Loucy (cell line): ENCODE measurements at regions not wholly inside any gene's neighbourhood (a gene's known extent, or its start where the extent isn't known, plus 50 kb on each side); places are given as distances from the start of the nearest gene placed in this dataset.

Experiments used
- H2AFZ ChIP-seq: fragments of 200-600 bp; sonication (generic); 2 replicates; pipeline ENCODE4 v1.6.0; 2016; ENCODE audit warnings: antibody characterized with exemption, mild to moderate bottlenecking, low read length, moderate library complexity
- H3F3A ChIP-seq: fragments of 200-600 bp; 2 replicates; pipeline ENCODE4 v1.6.0; 2016; ENCODE audit warnings: antibody characterized with exemption, low read depth, mild to moderate bottlenecking
- H3K27me3 ChIP-seq: fragments of 200-600 bp; sonication (generic); 2 replicates; pipeline ENCODE4 v1.6.1; 2014; ENCODE audit warnings: low read length, mild to moderate bottlenecking; ENCODE audit not compliant: insufficient read depth, poor library complexity, severe bottlenecking
- H3K36me3 ChIP-seq: fragments of 200-600 bp; sonication (generic); 2 replicates; pipeline ENCODE4 v1.6.1; 2016; ENCODE audit warnings: low read length; ENCODE audit not compliant: insufficient read depth
- H3K4me1 ChIP-seq: fragments of 200-600 bp; sonication (generic); 2 replicates; pipeline ENCODE4 v1.5.1; 2014; ENCODE audit warnings: low read length, mild to moderate bottlenecking; ENCODE audit not compliant: insufficient read depth, poor library complexity, severe bottlenecking
- H3K4me2 ChIP-seq: fragments of 200-600 bp; sonication (generic); 2 replicates; pipeline ENCODE4 v1.6.0; 2014; ENCODE audit warnings: antibody characterized with exemption, low read length, low read depth, mild to moderate bottlenecking; ENCODE audit not compliant: poor library complexity, severe bottlenecking
- H3K4me3 ChIP-seq: fragments of 200-600 bp; sonication (generic); 2 replicates; pipeline ENCODE4 v1.5.1; 2014; ENCODE audit warnings: low read length, mild to moderate bottlenecking, mixed read lengths; ENCODE audit not compliant: poor library complexity, severe bottlenecking
- H3K79me2 ChIP-seq: fragments of 200-600 bp; sonication (generic); 2 replicates; pipeline ENCODE4 v1.6.1; 2014; ENCODE audit warnings: low read length; ENCODE audit not compliant: insufficient read depth
- H3K9ac ChIP-seq: fragments of 200-600 bp; sonication (generic); 2 replicates; pipeline ENCODE4 v1.6.0; 2014; ENCODE audit warnings: mild to moderate bottlenecking, low read depth, low read length, moderate library complexity; ENCODE audit not compliant: poor library complexity, severe bottlenecking
- H3K9me2 ChIP-seq: fragments of 200-600 bp; sonication (generic); replicated peaks from 2 replicates; pipeline ENCODE4 v1.6.1; 2016; ENCODE audit warnings: low read depth, low read length, mixed read lengths
- H3K9me3 ChIP-seq: fragments of 200-600 bp; sonication (generic); 2 replicates; pipeline ENCODE4 v1.6.1; 2014; ENCODE audit warnings: mild to moderate bottlenecking, antibody characterized with exemption, low read length, low read depth; ENCODE audit not compliant: insufficient read depth
- H4K20me1 ChIP-seq: fragments of 200-600 bp; sonication (generic); 2 replicates; pipeline ENCODE4 v1.6.0; 2014; ENCODE audit warnings: antibody characterized with exemption, low read length, mild to moderate bottlenecking; ENCODE audit not compliant: insufficient read depth, poor library complexity, severe bottlenecking
- EZH2phosphoT487 ChIP-seq: fragments of 200-600 bp; IDR thresholded peaks from 2 replicates; pipeline ENCODE4 v1.6.1; 2018; ENCODE audit warnings: antibody characterized with exemption, mild to moderate bottlenecking, moderate library complexity, borderline replicate concordance
- TF ChIP-seq, protein P1 (sequence below): fragments of 200-600 bp; sonication (generic); conservative IDR thresholded peaks from 2 replicates; pipeline ENCODE4 v1.5.1; 2014; ENCODE audit warnings: mild to moderate bottlenecking, antibody characterized with exemption, low read length

DNA sequence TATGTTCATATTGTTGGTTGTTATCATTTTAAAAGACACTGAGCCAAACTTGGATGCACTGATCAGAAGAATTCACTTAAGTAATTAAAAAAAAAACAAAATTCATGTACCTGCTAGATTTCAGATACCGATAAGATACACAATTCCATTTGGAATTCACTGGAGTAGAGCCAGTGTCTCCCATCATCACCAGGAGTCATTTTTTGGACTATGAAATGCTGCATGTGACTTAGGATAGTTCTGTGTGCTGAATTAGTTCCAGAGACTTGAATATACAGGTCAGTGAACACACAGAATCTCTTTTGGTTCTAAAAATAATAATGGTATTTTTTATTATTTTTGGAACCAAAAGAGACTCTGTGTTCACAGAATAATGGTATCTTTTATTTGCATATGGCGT is 482.6 kb upstream of the PIK3R1 start:
- Histone ChIP-seq H3K9ac (no peak overlapping the region), H3K4me1 (peaks cover 37% of the 10 kb centered on the region), H2AFZ (peak overlapping the region; percentile 1; the same call in 1 of the 2 replicates), H3K79me2 (no peaks in the 10 kb centered on the region), H3K36me3 (no peaks in the 10 kb centered on the region), H3K9me3 (0 out of 2 replicates have a peak, but pooled peaks cover 3% of the 10 kb centered on the region), H3K9me2 (no peaks in the 10 kb centered on the region), H3K4me2 (no peak overlapping the region), H3K27me3 (no peaks in the 10 kb centered on the region), H3K4me3 (no peak overlapping the region), H3F3A (no peaks in the 10 kb centered on the region), H4K20me1 (no peaks in the 10 kb centered on the region)
- TF ChIP-seq, protein P1, sequence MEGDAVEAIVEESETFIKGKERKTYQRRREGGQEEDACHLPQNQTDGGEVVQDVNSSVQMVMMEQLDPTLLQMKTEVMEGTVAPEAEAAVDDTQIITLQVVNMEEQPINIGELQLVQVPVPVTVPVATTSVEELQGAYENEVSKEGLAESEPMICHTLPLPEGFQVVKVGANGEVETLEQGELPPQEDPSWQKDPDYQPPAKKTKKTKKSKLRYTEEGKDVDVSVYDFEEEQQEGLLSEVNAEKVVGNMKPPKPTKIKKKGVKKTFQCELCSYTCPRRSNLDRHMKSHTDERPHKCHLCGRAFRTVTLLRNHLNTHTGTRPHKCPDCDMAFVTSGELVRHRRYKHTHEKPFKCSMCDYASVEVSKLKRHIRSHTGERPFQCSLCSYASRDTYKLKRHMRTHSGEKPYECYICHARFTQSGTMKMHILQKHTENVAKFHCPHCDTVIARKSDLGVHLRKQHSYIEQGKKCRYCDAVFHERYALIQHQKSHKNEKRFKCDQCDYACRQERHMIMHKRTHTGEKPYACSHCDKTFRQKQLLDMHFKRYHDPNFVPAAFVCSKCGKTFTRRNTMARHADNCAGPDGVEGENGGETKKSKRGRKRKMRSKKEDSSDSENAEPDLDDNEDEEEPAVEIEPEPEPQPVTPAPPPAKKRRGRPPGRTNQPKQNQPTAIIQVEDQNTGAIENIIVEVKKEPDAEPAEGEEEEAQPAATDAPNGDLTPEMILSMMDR = no peak
- no peak for TF ChIP-seq EZH2phosphoT487

DNA sequence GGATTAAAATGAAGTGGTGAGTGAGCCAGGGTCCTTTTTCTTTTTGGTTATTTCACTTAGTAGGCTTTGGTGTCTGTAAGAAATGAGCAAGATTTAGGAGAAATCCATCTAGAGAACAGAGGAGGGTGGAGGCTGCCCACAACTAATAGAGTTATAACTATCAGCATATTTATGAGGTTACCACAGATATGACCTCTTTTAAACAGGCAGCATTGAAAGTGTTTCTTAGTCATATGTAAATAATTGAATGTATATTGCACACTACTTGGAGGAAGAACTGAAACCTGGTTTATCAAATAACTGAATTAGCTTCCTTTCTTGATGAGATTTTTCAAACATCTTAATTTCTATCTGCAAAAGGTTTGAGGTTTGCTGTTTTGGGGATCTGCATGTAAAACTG is 483.1 kb upstream of the PIK3R1 start:
- no peak for TF ChIP-seq EZH2phosphoT487
- TF ChIP-seq, protein P1 = no peak
- peaks cover 37% of the 10 kb centered on the region for H3K4me1 ChIP-seq
- 0 out of 2 replicates have a peak, but pooled peaks cover 3% of the 10 kb centered on the region for H3K9me3 ChIP-seq
- peak overlapping the region; percentile 1; the same call in 1 of the 2 replicates for H2AFZ ChIP-seq
- H3K79me2 ChIP-seq = no peaks in the 10 kb centered on the region
- no peaks in the 10 kb centered on the region for H3K9me2 ChIP-seq
- H3K4me3 ChIP-seq = no peak overlapping the region
- no peaks in the 10 kb centered on the region for H3K36me3 ChIP-seq
- H3F3A ChIP-seq = no peaks in the 10 kb centered on the region
- H4K20me1 ChIP-seq = no peaks in the 10 kb centered on the region
- no peak overlapping the region for H3K9ac ChIP-seq
- no peak overlapping the region for H3K4me2 ChIP-seq
- no peaks in the 10 kb centered on the region for H3K27me3 ChIP-seq

- Histone ChIP-seq H3K9me2 (no peaks in the 10 kb centered on the region), H3K9ac (no peak overlapping the region), H3K4me1 (peaks cover 37% of the 10 kb centered on the region), H4K20me1 (no peaks in the 10 kb centered on the region), H3K9me3 (0 out of 2 replicates have a peak, but pooled peaks cover 3% of the 10 kb centered on the region), H3K4me2 (no peak overlapping the region), H2AFZ (peak overlapping the region; percentile 75), H3K79me2 (no peaks in the 10 kb centered on the region), H3F3A (no peaks in the 10 kb centered on the region), H3K36me3 (no peaks in the 10 kb centered on the region), H3K27me3 (no peaks in the 10 kb centered on the region), H3K4me3 (no peak overlapping the region)
- no peak for TF ChIP-seq EZH2phosphoT487
- TF ChIP-seq, protein P1 = no peak
These were observed 483.7 kb upstream of the PIK3R1 start for GRCh38 chr5:67731886-67732285.
